HepG2 (cell line): ENCODE measurements at regions not wholly inside any gene's neighbourhood (a gene's known extent, or its start where the extent isn't known, plus 50 kb on each side); places are given as distances from the start of the nearest gene placed in this dataset.
A peak's percentile ranks its signal among the peaks of the same experiment; 100 is the strongest.

Experiments
- AKAP8 ChIP-seq: sonication (generic); formaldehyde crosslinking; IDR thresholded peaks from 2 replicates; pipeline ENCODE4 v1.5.1; 2020; ENCODE audit warnings: mild to moderate bottlenecking, missing genetic modification reagents
- ATF3 ChIP-seq: sonication (generic); formaldehyde crosslinking; IDR thresholded peaks from 2 replicates; pipeline ENCODE4 v1.4.0; 2020; ENCODE audit warnings: missing genetic modification reagents
- DDIT3 ChIP-seq: sonication (generic); formaldehyde crosslinking; IDR thresholded peaks from 2 replicates; pipeline ENCODE4 v1.4.0; 2020; ENCODE audit warnings: mild to moderate bottlenecking, missing genetic modification reagents
- HBP1 ChIP-seq: IDR thresholded peaks from 2 replicates; pipeline ENCODE4 v1.6.1; 2016; ENCODE audit warnings: low read depth, control low read depth
- MBNL3 ChIP-seq: fragments of 250-450 bp; sonication (Bioruptor Pico); conservative IDR thresholded peaks from 2 replicates; pipeline ENCODE4 v1.8.0; 2022; ENCODE audit warnings: mild to moderate bottlenecking, inconsistent platforms
- MEIS1 ChIP-seq: sonication (generic); formaldehyde crosslinking; IDR thresholded peaks from 2 replicates; pipeline ENCODE4 v1.9.0; 2021; ENCODE audit warnings: mild to moderate bottlenecking, missing genetic modification reagents, moderate library complexity, borderline replicate concordance
- NR2C2 ChIP-seq: sonication (generic); formaldehyde crosslinking; IDR thresholded peaks from 2 replicates; pipeline ENCODE4 v1.4.0; 2020; ENCODE audit warnings: missing genetic modification reagents, mild to moderate bottlenecking, moderate library complexity, borderline replicate concordance
- PPARG ChIP-seq: conservative IDR thresholded peaks from 2 replicates; pipeline ENCODE4 v1.6.1; 2016; ENCODE audit warnings: missing biosample characterization, missing genetic modification reagents
- SIX1 ChIP-seq: sonication (generic); formaldehyde crosslinking; IDR thresholded peaks from 2 replicates; pipeline ENCODE4 v1.4.0; 2020; ENCODE audit warnings: missing genetic modification reagents, borderline replicate concordance
- SIX4 ChIP-seq: sonication (generic); formaldehyde crosslinking; IDR thresholded peaks from 2 replicates; pipeline ENCODE4 v1.4.0; 2020; ENCODE audit warnings: missing genetic modification reagents
- XBP1 ChIP-seq: sonication (generic); formaldehyde crosslinking; IDR thresholded peaks from 2 replicates; pipeline ENCODE4 v1.5.0; 2020; ENCODE audit warnings: missing genetic modification reagents
- ZBTB44 ChIP-seq: sonication (generic); formaldehyde crosslinking; IDR thresholded peaks from 2 replicates; pipeline ENCODE4 v1.4.0; 2020; ENCODE audit warnings: missing genetic modification reagents
- ZKSCAN8 ChIP-seq: IDR thresholded peaks from 2 replicates; pipeline ENCODE4 v1.6.1; 2016; ENCODE audit warnings: borderline replicate concordance, missing genetic modification reagents, missing compliant biosample characterization
- ZNF256 ChIP-seq: sonication (generic); formaldehyde crosslinking; conservative IDR thresholded peaks from 2 replicates; pipeline ENCODE4 v1.4.0; 2020; ENCODE audit warnings: missing genetic modification reagents
- ZNF318 ChIP-seq: sonication (generic); formaldehyde crosslinking; IDR thresholded peaks from 2 replicates; pipeline ENCODE4 v1.4.0; 2020; ENCODE audit warnings: mild to moderate bottlenecking, missing genetic modification reagents
- ZNF331 ChIP-seq: sonication (generic); formaldehyde crosslinking; IDR thresholded peaks from 2 replicates; pipeline ENCODE4 v1.4.0; 2020; ENCODE audit warnings: missing genetic modification reagents
- ZNF761 ChIP-seq: sonication (generic); formaldehyde crosslinking; conservative IDR thresholded peaks from 2 replicates; pipeline ENCODE4 v1.4.0; 2020; ENCODE audit warnings: mild to moderate bottlenecking, missing genetic modification reagents

- TF ChIP-seq SIX4 (peak; percentile 89), HBP1 (CRISPR knock-in tag) (no peak), ZNF256 (CRISPR knock-in tag) (no peak), NR2C2 (CRISPR knock-in tag) (no peak), ZNF318 (no peak), PPARG (CRISPR knock-in tag) (peak; percentile 57; the same call in 1 of the 2 replicates), SIX1 (CRISPR knock-in tag) (peak; percentile 94), XBP1 (CRISPR knock-in tag) (no peak), ZNF331 (peak; percentile 85), ZNF761 (CRISPR knock-in tag) (no peak), ZBTB44 (CRISPR knock-in tag) (peak; percentile 47; the same call in 1 of the 2 replicates), MEIS1 (CRISPR knock-in tag) (no peak), ATF3 (CRISPR knock-in tag) (peak; percentile 91), AKAP8 (no peak), MBNL3 (no peak), DDIT3 (CRISPR knock-in tag) (no peak), ZKSCAN8 (CRISPR knock-in tag) (peak; percentile 76; the same call in 1 of the 2 replicates)
Measured at GRCh38 chr15:69591905-69592508, 139.4 kb downstream of the RPLP1 start (continued).
